Endothelial cell of umbilical vein (primary cell): ENCODE measurements at regions not wholly inside any gene's neighbourhood (a gene's known extent, or its start where the extent isn't known, plus 50 kb on each side); places are given as distances from the start of the nearest gene placed in this dataset.

Experiments used
- CTCF ChIP-seq, 2 donors: IDR thresholded peaks; 1 replicate in 1 of 2; 2 replicates in 1 of 2; pipeline ENCODE4 v1.5.1; 2011; ENCODE audit warnings: low read length in 2 of 2, mild to moderate bottlenecking in 2 of 2, moderate library complexity in 2 of 2, control low read depth in 1 of 2, inconsistent platforms in 1 of 2, low read depth in 1 of 2; ENCODE audit not compliant: insufficient read depth in 1 of 2; ENCODE audit errors: extremely low read depth in 1 of 2
- EZH2 ChIP-seq: IDR thresholded peaks from 2 replicates; pipeline ENCODE4 v1.6.1; 2012; ENCODE audit warnings: borderline replicate concordance, low read depth, mild to moderate bottlenecking, moderate library complexity, low read length, inconsistent platforms; ENCODE audit not compliant: severe bottlenecking
- JUN ChIP-seq: IDR thresholded peaks from 2 replicates; pipeline ENCODE4 v1.6.1; 2011; ENCODE audit warnings: borderline replicate concordance, low read depth; ENCODE audit not compliant: insufficient read length, insufficient read depth
- MAX ChIP-seq: IDR thresholded peaks from 2 replicates; pipeline ENCODE4 v1.6.1; 2011; ENCODE audit not compliant: insufficient read depth, insufficient read length
- POLR2A ChIP-seq: IDR thresholded peaks from 2 replicates; pipeline ENCODE4 v1.6.1; 2012; ENCODE audit warnings: low read depth, mild to moderate bottlenecking, control low read depth, low read length
- POLR2AphosphoS5 ChIP-seq: IDR thresholded peaks from 2 replicates; pipeline ENCODE4 v1.6.1; 2012; ENCODE audit warnings: low read depth, mild to moderate bottlenecking, control low read depth, low read length, moderate library complexity; ENCODE audit not compliant: insufficient read depth

- TF ChIP-seq CTCF (IDR thresholded peaks at IDR 0.05; ENCODE audit: extremely low read depth in 1 of 2, insufficient read depth in 1 of 2, low read depth in 1 of 2, low read length in 2 of 2) (no peak), POLR2AphosphoS5 (no peak), EZH2 (no peak), POLR2A (no peak), MAX (no peak), JUN (no peak)
These were observed 118.9 kb downstream of the FASLG start for GRCh38 chr1:172777767-172778166.
